RWPE2 (cell line): ENCODE measurements at regions not wholly inside any gene's neighbourhood (a gene's known extent, or its start where the extent isn't known, plus 50 kb on each side); places are given as distances from the start of the nearest gene placed in this dataset.

Experiments used
- ATAC-seq: fragments of 200-7000 bp; cut with Tn5 transposase; 3 replicates; pipeline ENCODE4 v1.9.1; 2021; ENCODE audit warnings: low read depth
- DNase-seq: peaks from one replicate; pipeline ENCODE4 v3.0.0-alpha.2; 2020; ENCODE audit warnings: low spot score
- H3K27ac ChIP-seq: fragments of 450-650 bp; 2 replicates; pipeline ENCODE4 v1.5.1; 2017; ENCODE audit warnings: mild to moderate bottlenecking; ENCODE audit not compliant: poor library complexity, severe bottlenecking
- H3K27me3 ChIP-seq: fragments of 250-450 bp; sonication (Bioruptor Pico); 2 replicates; pipeline ENCODE4 v1.5.1; 2021; ENCODE audit warnings: mild to moderate bottlenecking, moderate library complexity; ENCODE audit not compliant: insufficient read depth, poor library complexity, severe bottlenecking
- H3K36me3 ChIP-seq: fragments of 250-450 bp; sonication (Bioruptor Pico); 2 replicates; pipeline ENCODE4 v1.5.1; 2020; ENCODE audit warnings: low read depth, mild to moderate bottlenecking, moderate library complexity
- H3K4me1 ChIP-seq: fragments of 250-450 bp; sonication (Bioruptor Pico); 2 replicates; pipeline ENCODE4 v1.5.1; 2021; ENCODE audit warnings: mild to moderate bottlenecking, moderate library complexity; ENCODE audit not compliant: insufficient read depth, poor library complexity, severe bottlenecking
- H3K4me3 ChIP-seq: fragments of 250-450 bp; sonication (Bioruptor Pico); 2 replicates; pipeline ENCODE4 v1.5.1; 2021; ENCODE audit warnings: mild to moderate bottlenecking, moderate library complexity; ENCODE audit not compliant: severe bottlenecking
- H3K9me3 ChIP-seq: fragments of 250-450 bp; sonication (Bioruptor Pico); 2 replicates; pipeline ENCODE4 v1.5.1; 2021; ENCODE audit warnings: mild to moderate bottlenecking, moderate library complexity; ENCODE audit not compliant: severe bottlenecking
- TF ChIP-seq, protein P1 (sequence below): fragments of 450-650 bp; IDR thresholded peaks from one replicate; pipeline ENCODE4 v1.5.1; 2017; ENCODE audit warnings: mild to moderate bottlenecking, moderate library complexity; ENCODE audit not compliant: poor library complexity, severe bottlenecking

DNA sequence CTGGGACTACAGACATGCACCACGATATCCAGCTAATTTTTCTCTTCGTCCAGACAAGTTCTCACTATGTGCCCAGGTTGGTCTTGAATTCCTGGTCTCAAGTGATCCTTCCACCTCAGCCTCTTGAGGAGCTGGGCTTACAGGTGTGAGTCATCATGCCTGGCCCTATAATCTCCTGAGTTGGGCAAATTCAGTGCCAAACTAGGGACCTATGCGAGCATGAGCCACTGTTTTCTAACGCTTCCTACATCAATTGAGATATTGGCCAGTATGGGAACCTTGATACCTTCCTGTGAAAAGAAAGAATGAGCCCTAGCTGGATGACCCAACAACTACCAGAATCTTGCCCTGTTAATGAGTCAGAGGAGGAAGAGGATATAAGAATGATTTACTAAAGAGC lies 585.2 kb downstream of the C12orf50 start:
- Histone ChIP-seq H3K9me3 (no peaks in the 10 kb centered on the region), H3K36me3 (no peaks in the 10 kb centered on the region), H3K27ac (peak overlapping the region; percentile 11), H3K27me3 (no peaks in the 10 kb centered on the region), H3K4me1 (peaks cover 17% of the 10 kb centered on the region), H3K4me3 (no peak overlapping the region)
- DNase-seq = no peak
- TF ChIP-seq, protein P1, sequence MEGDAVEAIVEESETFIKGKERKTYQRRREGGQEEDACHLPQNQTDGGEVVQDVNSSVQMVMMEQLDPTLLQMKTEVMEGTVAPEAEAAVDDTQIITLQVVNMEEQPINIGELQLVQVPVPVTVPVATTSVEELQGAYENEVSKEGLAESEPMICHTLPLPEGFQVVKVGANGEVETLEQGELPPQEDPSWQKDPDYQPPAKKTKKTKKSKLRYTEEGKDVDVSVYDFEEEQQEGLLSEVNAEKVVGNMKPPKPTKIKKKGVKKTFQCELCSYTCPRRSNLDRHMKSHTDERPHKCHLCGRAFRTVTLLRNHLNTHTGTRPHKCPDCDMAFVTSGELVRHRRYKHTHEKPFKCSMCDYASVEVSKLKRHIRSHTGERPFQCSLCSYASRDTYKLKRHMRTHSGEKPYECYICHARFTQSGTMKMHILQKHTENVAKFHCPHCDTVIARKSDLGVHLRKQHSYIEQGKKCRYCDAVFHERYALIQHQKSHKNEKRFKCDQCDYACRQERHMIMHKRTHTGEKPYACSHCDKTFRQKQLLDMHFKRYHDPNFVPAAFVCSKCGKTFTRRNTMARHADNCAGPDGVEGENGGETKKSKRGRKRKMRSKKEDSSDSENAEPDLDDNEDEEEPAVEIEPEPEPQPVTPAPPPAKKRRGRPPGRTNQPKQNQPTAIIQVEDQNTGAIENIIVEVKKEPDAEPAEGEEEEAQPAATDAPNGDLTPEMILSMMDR = no peak
- ATAC-seq = no peak

GRCh38 chr12:87441511-87441910 lies 587.7 kb downstream of the C12orf50 start:
- H3K9me3 ChIP-seq = no peaks in the 10 kb centered on the region
- TF ChIP-seq, protein P1 = no peak

GRCh38 chr12:87439990-87440827 lies 589.0 kb downstream of the C12orf50 start:
- H3K27ac ChIP-seq = peak overlapping the region; percentile 94
- TF ChIP-seq, protein P1 = no peak
- H3K4me1 ChIP-seq = peaks cover 17% of the 10 kb centered on the region
- H3K27me3 ChIP-seq = no peaks in the 10 kb centered on the region
- peak; percentile 71 for DNase-seq
- H3K9me3 ChIP-seq = no peaks in the 10 kb centered on the region
- H3K36me3 ChIP-seq = no peaks in the 10 kb centered on the region
- peak; percentile 94 for ATAC-seq
- no peak overlapping the region for H3K4me3 ChIP-seq

More at GRCh38 chr12:87441511-87441910, 587.7 kb downstream of the C12orf50 start:
- Histone ChIP-seq H3K36me3 (no peaks in the 10 kb centered on the region), H3K27me3 (no peaks in the 10 kb centered on the region), H3K27ac (peak overlapping the region; percentile 94), H3K4me3 (no peak overlapping the region), H3K4me1 (peaks cover 17% of the 10 kb centered on the region)
- DNase-seq (no peak), ATAC-seq (no peak)

- ATAC-seq (no peak), DNase-seq (no peak)
- peaks cover 16% of the 10 kb centered on the region for H3K9me3 ChIP-seq
- no peaks in the 10 kb centered on the region for H3K27me3 ChIP-seq
- peak overlapping the region; percentile 88 for H3K27ac ChIP-seq
- no peaks in the 10 kb centered on the region; the same call in 1 of the 2 replicates for H3K36me3 ChIP-seq
- peaks cover 29% of the 10 kb centered on the region for H3K4me1 ChIP-seq
- TF ChIP-seq, protein P1 = no peak
- no peak overlapping the region for H3K4me3 ChIP-seq
Observed at GRCh38 chr12:87430444-87430843, 598.8 kb downstream of the C12orf50 start.
